Osteocyte (in vitro differentiated cells): ENCODE measurements at regions not wholly inside any gene's neighbourhood (a gene's known extent, or its start where the extent isn't known, plus 50 kb on each side); places are given as distances from the start of the nearest gene placed in this dataset.

Experiments used
- DNase-seq: peaks from one replicate; pipeline ENCODE4 v3.0.0; 2021; ENCODE audit warnings: mixed read lengths; ENCODE audit not compliant: unreplicated experiment; ENCODE audit errors: extremely low spot score
- H3K27ac Mint-ChIP-seq: one replicate; pipeline ENCODE4 v1.8.0; 2021; ENCODE audit warnings: mild to moderate bottlenecking, mixed read lengths; ENCODE audit not compliant: unreplicated experiment
- H3K27me3 Mint-ChIP-seq: one replicate; pipeline ENCODE4 v1.8.0; 2021; ENCODE audit warnings: mixed read lengths; ENCODE audit not compliant: unreplicated experiment
- H3K36me3 Mint-ChIP-seq: one replicate; pipeline ENCODE4 v1.8.0; 2021; ENCODE audit warnings: mixed read lengths; ENCODE audit not compliant: unreplicated experiment
- H3K4me1 Mint-ChIP-seq: one replicate; pipeline ENCODE4 v1.8.0; 2021; ENCODE audit warnings: mixed read lengths; ENCODE audit not compliant: unreplicated experiment
- H3K4me3 Mint-ChIP-seq: one replicate; pipeline ENCODE4 v1.8.0; 2021; ENCODE audit warnings: mild to moderate bottlenecking, moderate library complexity, mixed read lengths; ENCODE audit not compliant: unreplicated experiment
- H3K9me3 Mint-ChIP-seq: one replicate; pipeline ENCODE4 v1.8.0; 2021; ENCODE audit warnings: mixed read lengths; ENCODE audit not compliant: unreplicated experiment
- TF ChIP-seq, protein P1 (sequence below): fragments of 200-600 bp; sonication (generic); IDR thresholded peaks from 2 replicates; pipeline ENCODE4 v1.5.0; 2021; ENCODE audit warnings: antibody characterized with exemption, mild to moderate bottlenecking, moderate library complexity

DNA sequence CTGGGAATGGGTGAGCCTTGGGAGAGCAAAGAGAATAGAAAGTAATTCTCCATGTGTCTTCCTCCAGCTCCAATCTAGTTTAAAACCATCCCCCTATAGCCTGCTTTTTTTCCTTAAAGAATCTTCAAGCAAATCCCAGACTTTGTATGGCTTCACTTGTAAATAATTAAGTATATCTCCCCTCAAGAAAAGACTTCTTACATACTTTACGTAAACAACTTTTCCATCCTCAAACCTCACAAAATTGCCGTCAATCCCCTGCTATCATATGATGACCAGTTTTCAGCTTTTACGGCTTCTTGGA lies 88.5 kb upstream of the PHACTR3 start:
- peaks cover 4% of the 10 kb centered on the region for H3K4me1 Mint-ChIP-seq
- no peak for DNase-seq
- no peaks in the 10 kb centered on the region for H3K36me3 Mint-ChIP-seq
- H3K9me3 Mint-ChIP-seq = no peaks in the 10 kb centered on the region
- no peak overlapping the region for H3K27ac Mint-ChIP-seq
- TF ChIP-seq, protein P1, sequence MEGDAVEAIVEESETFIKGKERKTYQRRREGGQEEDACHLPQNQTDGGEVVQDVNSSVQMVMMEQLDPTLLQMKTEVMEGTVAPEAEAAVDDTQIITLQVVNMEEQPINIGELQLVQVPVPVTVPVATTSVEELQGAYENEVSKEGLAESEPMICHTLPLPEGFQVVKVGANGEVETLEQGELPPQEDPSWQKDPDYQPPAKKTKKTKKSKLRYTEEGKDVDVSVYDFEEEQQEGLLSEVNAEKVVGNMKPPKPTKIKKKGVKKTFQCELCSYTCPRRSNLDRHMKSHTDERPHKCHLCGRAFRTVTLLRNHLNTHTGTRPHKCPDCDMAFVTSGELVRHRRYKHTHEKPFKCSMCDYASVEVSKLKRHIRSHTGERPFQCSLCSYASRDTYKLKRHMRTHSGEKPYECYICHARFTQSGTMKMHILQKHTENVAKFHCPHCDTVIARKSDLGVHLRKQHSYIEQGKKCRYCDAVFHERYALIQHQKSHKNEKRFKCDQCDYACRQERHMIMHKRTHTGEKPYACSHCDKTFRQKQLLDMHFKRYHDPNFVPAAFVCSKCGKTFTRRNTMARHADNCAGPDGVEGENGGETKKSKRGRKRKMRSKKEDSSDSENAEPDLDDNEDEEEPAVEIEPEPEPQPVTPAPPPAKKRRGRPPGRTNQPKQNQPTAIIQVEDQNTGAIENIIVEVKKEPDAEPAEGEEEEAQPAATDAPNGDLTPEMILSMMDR = no peak
- no peak overlapping the region for H3K4me3 Mint-ChIP-seq
- H3K27me3 Mint-ChIP-seq = peaks cover 27% of the 10 kb centered on the region

DNA sequence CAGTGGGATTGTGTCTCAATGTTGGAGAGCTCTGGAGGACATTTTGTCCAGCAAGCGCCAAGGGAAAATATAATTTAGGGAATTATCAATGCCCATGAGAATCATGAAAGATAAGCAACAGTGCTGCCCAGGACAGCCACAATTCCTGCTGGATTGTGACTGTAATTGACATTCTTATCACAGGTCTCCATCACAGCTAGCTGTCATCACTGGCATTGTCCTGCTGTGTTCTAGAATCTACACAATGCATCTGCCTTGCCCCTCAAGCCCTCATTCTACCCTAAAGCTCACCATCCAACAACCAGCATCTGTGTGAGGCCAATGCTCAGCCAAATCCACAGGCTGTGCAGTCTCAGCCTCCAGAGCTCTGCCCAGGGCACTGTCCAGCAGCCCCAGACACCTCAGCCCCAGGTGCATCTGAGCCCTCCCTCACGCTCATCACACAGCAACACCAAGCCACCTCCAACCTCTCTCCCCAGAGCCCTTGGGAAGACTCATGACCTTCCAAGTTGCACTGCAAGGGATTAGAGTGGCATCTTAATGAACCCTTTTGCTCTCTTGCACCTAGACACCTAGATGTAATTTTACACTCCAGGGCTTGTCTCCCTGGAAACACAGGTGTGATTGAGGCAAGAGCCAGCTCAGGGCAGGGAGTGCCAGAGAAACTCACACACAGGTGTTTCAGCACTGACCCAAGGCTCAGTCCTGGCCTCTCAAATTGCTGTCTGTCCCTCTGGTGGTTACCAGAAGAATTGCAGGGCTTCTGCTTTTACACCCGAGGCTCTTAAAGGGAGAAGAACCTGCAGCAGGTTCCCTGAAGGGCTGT lies 85.2 kb upstream of the PHACTR3 start:
- no peak overlapping the region for H3K4me3 Mint-ChIP-seq
- TF ChIP-seq, protein P1 = peak; percentile 74
- H3K27ac Mint-ChIP-seq = no peak overlapping the region
- DNase-seq = no peak
- H3K36me3 Mint-ChIP-seq = no peaks in the 10 kb centered on the region
- no peaks in the 10 kb centered on the region for H3K9me3 Mint-ChIP-seq
- H3K27me3 Mint-ChIP-seq = peaks cover 29% of the 10 kb centered on the region
- H3K4me1 Mint-ChIP-seq = peaks cover 4% of the 10 kb centered on the region

DNA sequence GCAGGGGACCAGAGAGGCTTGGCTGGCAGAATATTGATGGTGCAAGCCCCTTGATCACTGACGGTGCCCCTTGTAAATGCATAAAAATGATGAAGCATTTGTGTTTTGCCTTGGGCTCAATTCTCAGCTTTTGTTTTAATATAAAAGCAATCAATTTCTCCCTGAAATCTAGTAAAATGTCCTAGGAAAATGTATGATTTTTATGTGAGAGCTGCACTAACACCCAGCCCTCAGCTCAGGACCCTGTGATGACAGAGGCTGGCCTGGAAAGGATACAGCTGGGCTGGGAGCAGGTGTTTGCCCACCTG lies 84.7 kb upstream of the PHACTR3 start:
- no peaks in the 10 kb centered on the region for H3K36me3 Mint-ChIP-seq
- H3K27ac Mint-ChIP-seq = no peak overlapping the region
- no peak overlapping the region for H3K4me3 Mint-ChIP-seq
- peaks cover 35% of the 10 kb centered on the region for H3K27me3 Mint-ChIP-seq
- no peak for DNase-seq
- H3K4me1 Mint-ChIP-seq = peaks cover 4% of the 10 kb centered on the region
- TF ChIP-seq, protein P1 = no peak
- no peaks in the 10 kb centered on the region for H3K9me3 Mint-ChIP-seq

DNA sequence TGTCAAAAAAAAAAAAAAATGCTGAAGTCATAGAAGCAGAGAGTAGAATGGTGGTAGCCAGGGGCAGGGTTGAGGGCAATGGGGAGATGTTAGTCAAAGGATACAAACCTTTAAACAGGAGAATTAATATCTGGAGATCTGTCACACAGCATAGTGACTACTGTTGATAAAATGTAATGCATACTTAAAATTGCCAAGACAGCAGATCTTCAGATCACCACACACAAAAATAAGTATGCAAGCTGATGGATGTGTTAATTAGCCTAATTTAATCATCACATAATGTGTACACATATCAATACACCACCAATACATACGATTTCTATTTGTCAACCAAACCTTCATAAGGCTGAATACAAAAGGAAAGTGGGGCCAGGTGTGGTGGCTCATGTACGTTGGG lies 83.5 kb upstream of the PHACTR3 start:
- H3K36me3 Mint-ChIP-seq = no peaks in the 10 kb centered on the region
- no peak for DNase-seq
- H3K4me1 Mint-ChIP-seq = no peaks in the 10 kb centered on the region
- no peaks in the 10 kb centered on the region for H3K9me3 Mint-ChIP-seq
- no peak overlapping the region for H3K27ac Mint-ChIP-seq
- peaks cover 40% of the 10 kb centered on the region for H3K27me3 Mint-ChIP-seq
- TF ChIP-seq, protein P1 = no peak
- no peak overlapping the region for H3K4me3 Mint-ChIP-seq

DNA sequence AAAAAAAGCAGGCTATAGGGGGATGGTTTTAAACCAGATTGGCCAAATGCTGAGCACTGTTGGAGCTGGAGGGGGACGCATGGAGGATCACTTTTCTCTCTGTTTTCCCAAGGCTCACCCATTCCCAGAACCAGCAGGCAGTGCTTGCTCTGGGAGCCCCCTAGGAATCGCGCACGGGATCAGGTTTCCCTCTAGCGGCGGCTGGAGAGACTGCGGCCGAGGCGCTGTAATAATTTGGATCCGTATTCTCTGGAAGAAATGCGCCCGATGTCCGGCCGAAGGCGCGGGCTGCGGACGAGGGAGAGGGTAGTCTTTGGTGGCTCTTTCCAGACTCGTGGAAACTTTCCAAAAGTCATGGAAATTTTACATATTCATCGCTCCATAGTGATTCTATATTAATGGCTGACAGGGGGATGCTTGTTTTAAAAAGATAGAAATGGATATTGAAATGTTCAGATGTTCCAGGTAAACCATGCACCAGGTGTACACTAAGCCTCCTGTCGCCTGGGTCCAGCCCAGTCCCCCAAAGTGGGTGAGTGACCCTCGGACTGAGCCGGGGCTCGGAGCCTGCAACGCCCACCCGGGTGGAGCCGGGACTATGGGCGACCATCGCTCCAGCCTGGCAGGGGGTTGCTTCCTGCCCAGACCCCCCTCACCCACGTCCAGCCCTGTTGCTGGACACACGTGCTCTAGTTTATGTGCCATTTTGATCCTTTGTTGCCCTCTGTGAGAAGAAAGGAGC lies 78.7 kb upstream of the PHACTR3 start:
- no peak overlapping the region for H3K27ac Mint-ChIP-seq
- H3K4me1 Mint-ChIP-seq = no peaks in the 10 kb centered on the region
- H3K27me3 Mint-ChIP-seq = peaks cover 40% of the 10 kb centered on the region
- DNase-seq = no peak
- TF ChIP-seq, protein P1 = peak; percentile 85
- H3K4me3 Mint-ChIP-seq = no peak overlapping the region
- H3K36me3 Mint-ChIP-seq = no peaks in the 10 kb centered on the region
- no peaks in the 10 kb centered on the region for H3K9me3 Mint-ChIP-seq
